Liver (tissue), 8 donors: ENCODE measurements at regions not wholly inside any gene's neighbourhood (a gene's known extent, or its start where the extent isn't known, plus 50 kb on each side); places are given as distances from the start of the nearest gene placed in this dataset.

Experiments used
- DNase-seq: peaks from one replicate; pipeline ENCODE4 v3.0.0-alpha.2; 2017; ENCODE audit warnings: low spot score
- H3K27ac ChIP-seq, 2 donors: one replicate each; pipeline ENCODE4 v1.7.0; 2013; ENCODE audit warnings: inconsistent platforms in 2 of 2, low read length in 2 of 2, control low read depth in 1 of 2, low read depth in 1 of 2, mild to moderate bottlenecking in 1 of 2
- H3K27me3 ChIP-seq, 4 donors: one replicate each; pipeline versions ENCODE4 v1.6.1 to v1.7.0; 2013; ENCODE audit warnings: low read length in 3 of 4, inconsistent platforms in 1 of 4, mild to moderate bottlenecking in 1 of 4, moderate library complexity in 1 of 4; ENCODE audit not compliant: control insufficient read depth in 4 of 4, insufficient read depth in 4 of 4
- H3K36me3 ChIP-seq, 4 donors: one replicate each; pipeline versions ENCODE4 v1.6.1 to v1.7.0; 2013; ENCODE audit warnings: low read length in 3 of 4, mild to moderate bottlenecking in 3 of 4, low read depth in 1 of 4, moderate library complexity in 1 of 4; ENCODE audit not compliant: control insufficient read depth in 4 of 4, insufficient read depth in 3 of 4
- H3K4me1 ChIP-seq, 4 donors: one replicate each; pipeline versions ENCODE4 v1.6.1 to v1.7.0; 2013; ENCODE audit warnings: low read length in 3 of 4, mild to moderate bottlenecking in 3 of 4, moderate library complexity in 1 of 4; ENCODE audit not compliant: control insufficient read depth in 4 of 4, insufficient read depth in 4 of 4
- H3K4me3 ChIP-seq, 3 donors: one replicate each; pipeline versions ENCODE4 v1.6.1 to v1.7.0; 2013; ENCODE audit warnings: low read length in 3 of 3, control low read depth in 1 of 3, low read depth in 1 of 3, mild to moderate bottlenecking in 1 of 3
- H3K9ac ChIP-seq, 2 donors: one replicate each; pipeline ENCODE4 v1.7.0; 2013; ENCODE audit warnings: low read length in 2 of 2, mild to moderate bottlenecking in 2 of 2, moderate library complexity in 2 of 2, control low read depth in 1 of 2, low read depth in 1 of 2
- H3K9me3 ChIP-seq, 4 donors: one replicate each; pipeline versions ENCODE4 v1.6.1 to v1.7.0; 2013; ENCODE audit warnings: low read length in 3 of 4; ENCODE audit not compliant: control insufficient read depth in 4 of 4
- EGR1 ChIP-seq, 2 donors: IDR thresholded peaks; 2 replicates each; pipeline ENCODE4 v1.6.1; 2016 to 2018; ENCODE audit warnings: antibody characterized with exemption in 2 of 2, low read depth in 2 of 2
- FOXA1 ChIP-seq: IDR thresholded peaks from 2 replicates; pipeline ENCODE4 v1.6.1; 2016; ENCODE audit warnings: antibody characterized with exemption
- FOXA2 ChIP-seq: IDR thresholded peaks from 2 replicates; pipeline ENCODE4 v1.6.1; 2016; ENCODE audit warnings: antibody characterized with exemption
- GABPA ChIP-seq, 2 donors: IDR thresholded peaks in 1 of 2; conservative IDR thresholded peaks in 1 of 2; 2 replicates each; pipeline ENCODE4 v1.6.1; 2016; ENCODE audit warnings: antibody characterized with exemption in 2 of 2, mild to moderate bottlenecking in 1 of 2, moderate library complexity in 1 of 2
- HNF4A ChIP-seq, 2 donors: conservative IDR thresholded peaks; 2 replicates each; pipeline ENCODE4 v1.6.1; 2016; ENCODE audit warnings: antibody characterized with exemption in 2 of 2, mild to moderate bottlenecking in 2 of 2
- HNF4G ChIP-seq: IDR thresholded peaks from 2 replicates; pipeline ENCODE4 v1.6.1; 2016; ENCODE audit warnings: antibody characterized with exemption
- JUND ChIP-seq, 2 donors: IDR thresholded peaks; 2 replicates each; pipeline ENCODE4 v1.6.1; 2016; ENCODE audit warnings: antibody characterized with exemption in 2 of 2
- NR2F2 ChIP-seq: IDR thresholded peaks from 2 replicates; pipeline ENCODE4 v1.6.1; 2016; ENCODE audit warnings: antibody characterized with exemption
- RAD21 ChIP-seq, 2 donors: IDR thresholded peaks; 2 replicates each; pipeline ENCODE4 v1.6.1; 2016; ENCODE audit warnings: antibody characterized with exemption in 2 of 2, mild to moderate bottlenecking in 2 of 2
- RXRA ChIP-seq, 2 donors: IDR thresholded peaks; 2 replicates each; pipeline ENCODE4 v1.6.1; 2017 to 2018; ENCODE audit warnings: antibody characterized with exemption in 2 of 2, mild to moderate bottlenecking in 1 of 2
- SP1 ChIP-seq: IDR thresholded peaks from 2 replicates; pipeline ENCODE4 v1.6.1; 2018; ENCODE audit warnings: antibody characterized with exemption, mild to moderate bottlenecking
- TAF1 ChIP-seq: conservative IDR thresholded peaks from 2 replicates; pipeline ENCODE4 v1.6.1; 2016; ENCODE audit warnings: antibody characterized with exemption, mild to moderate bottlenecking
- YY1 ChIP-seq: IDR thresholded peaks from 2 replicates; pipeline ENCODE4 v1.6.1; 2016; ENCODE audit warnings: antibody characterized with exemption, mild to moderate bottlenecking
- WGBS: extraction: QIAGEN DNeasy Blood & Tissue Kit; methylation state at CpG from one replicate; pipeline ENCODE4 v1.1.7; 2013; 5-methylcytosine and 5-hydroxymethylcytosine counted together
- TF ChIP-seq, protein P1 (sequence below): IDR thresholded peaks from 2 replicates; pipeline ENCODE4 v1.6.1; 2016; ENCODE audit warnings: antibody characterized with exemption, mild to moderate bottlenecking
- TF ChIP-seq, protein P2 (sequence below): IDR thresholded peaks from 2 replicates; pipeline ENCODE4 v1.6.1; 2016; ENCODE audit warnings: antibody characterized with exemption
- TF ChIP-seq, protein P3 (sequence below): IDR thresholded peaks from 2 replicates; pipeline ENCODE4 v1.6.1; 2016; ENCODE audit warnings: antibody characterized with exemption
- TF ChIP-seq, protein P4 (sequence below): fragments of 150-350 bp; IDR thresholded peaks from 2 replicates; pipeline ENCODE4 v1.5.1; 2017; ENCODE audit warnings: improper control_type of control experiment, low read depth, low read length; ENCODE audit not compliant: missing input control
- TF ChIP-seq, protein P5 (sequence below): IDR thresholded peaks from 2 replicates; pipeline ENCODE4 v1.6.1; 2016; ENCODE audit warnings: antibody characterized with exemption
- donor health status: healthy.
- donor health status: healthy.
- donor health status: healthy.
- donor health status: healthy.
- donor health status: healthy.

DNA sequence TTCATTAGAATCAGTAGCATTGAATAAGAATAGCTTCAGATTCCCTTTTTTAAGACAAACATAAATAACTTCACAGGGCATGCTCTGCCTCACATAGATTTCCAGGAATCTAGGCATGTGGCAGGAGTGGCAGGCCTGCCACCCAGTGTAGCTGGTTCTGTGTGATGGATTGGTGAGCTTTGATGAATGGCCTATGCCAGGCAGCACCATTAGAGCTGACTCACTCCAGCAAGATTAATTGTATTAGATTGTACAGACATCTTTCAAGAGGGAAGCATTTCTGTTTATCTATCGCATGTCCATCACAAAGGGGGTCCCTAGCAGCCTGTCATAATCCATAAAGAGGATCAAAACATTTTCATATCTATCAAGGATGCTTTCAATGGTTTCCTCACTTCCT, 71.9 kb downstream of the NAA11 start:
- DNase-seq: no peak
- 79% methylated on average over 1 of the region's 1 CpG for WGBS
- H3K9me3 ChIP-seq: no peaks in the 10 kb centered on the region

DNA sequence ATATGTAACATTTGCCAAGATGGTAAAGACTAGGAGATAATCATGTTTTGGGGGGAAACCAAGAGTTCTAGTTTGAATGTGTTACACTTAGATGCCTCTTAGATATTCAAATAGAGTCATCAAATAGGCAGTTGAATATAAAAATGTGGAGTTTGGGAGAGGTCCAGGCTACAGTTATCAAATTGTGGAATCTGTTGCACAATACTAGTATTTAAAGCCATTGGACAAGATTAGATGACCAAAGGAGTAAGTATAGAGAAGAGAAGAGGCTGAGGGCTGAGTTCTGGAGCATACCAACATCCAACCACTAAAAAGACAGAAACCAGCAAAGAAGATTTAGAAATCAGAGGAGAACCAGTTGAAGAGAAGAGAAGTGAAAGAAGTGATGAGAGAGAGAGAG, 72.7 kb downstream of the NAA11 start:
- no peaks in the 10 kb centered on the region for H3K27me3 ChIP-seq
- H3K9ac ChIP-seq: no peak overlapping the region
- no peak overlapping the region for H3K4me3 ChIP-seq
- no peak for DNase-seq
- H3K9me3 ChIP-seq: no peaks in the 10 kb centered on the region
- H3K27ac ChIP-seq: no peak overlapping the region
- no peaks in the 10 kb centered on the region for H3K4me1 ChIP-seq
- H3K36me3 ChIP-seq: no peaks in the 10 kb centered on the region
- no peak for TF ChIP-seq GABPA (IDR thresholded peaks at IDR 0.05 in 1 of 2, conservative IDR thresholded peaks at IDR 0.05 in 1 of 2)
- TF ChIP-seq RAD21 (IDR thresholded peaks at IDR 0.05): no peak
- no peak for TF ChIP-seq YY1
- no peak for TF ChIP-seq FOXA1
- TF ChIP-seq, protein P1, sequence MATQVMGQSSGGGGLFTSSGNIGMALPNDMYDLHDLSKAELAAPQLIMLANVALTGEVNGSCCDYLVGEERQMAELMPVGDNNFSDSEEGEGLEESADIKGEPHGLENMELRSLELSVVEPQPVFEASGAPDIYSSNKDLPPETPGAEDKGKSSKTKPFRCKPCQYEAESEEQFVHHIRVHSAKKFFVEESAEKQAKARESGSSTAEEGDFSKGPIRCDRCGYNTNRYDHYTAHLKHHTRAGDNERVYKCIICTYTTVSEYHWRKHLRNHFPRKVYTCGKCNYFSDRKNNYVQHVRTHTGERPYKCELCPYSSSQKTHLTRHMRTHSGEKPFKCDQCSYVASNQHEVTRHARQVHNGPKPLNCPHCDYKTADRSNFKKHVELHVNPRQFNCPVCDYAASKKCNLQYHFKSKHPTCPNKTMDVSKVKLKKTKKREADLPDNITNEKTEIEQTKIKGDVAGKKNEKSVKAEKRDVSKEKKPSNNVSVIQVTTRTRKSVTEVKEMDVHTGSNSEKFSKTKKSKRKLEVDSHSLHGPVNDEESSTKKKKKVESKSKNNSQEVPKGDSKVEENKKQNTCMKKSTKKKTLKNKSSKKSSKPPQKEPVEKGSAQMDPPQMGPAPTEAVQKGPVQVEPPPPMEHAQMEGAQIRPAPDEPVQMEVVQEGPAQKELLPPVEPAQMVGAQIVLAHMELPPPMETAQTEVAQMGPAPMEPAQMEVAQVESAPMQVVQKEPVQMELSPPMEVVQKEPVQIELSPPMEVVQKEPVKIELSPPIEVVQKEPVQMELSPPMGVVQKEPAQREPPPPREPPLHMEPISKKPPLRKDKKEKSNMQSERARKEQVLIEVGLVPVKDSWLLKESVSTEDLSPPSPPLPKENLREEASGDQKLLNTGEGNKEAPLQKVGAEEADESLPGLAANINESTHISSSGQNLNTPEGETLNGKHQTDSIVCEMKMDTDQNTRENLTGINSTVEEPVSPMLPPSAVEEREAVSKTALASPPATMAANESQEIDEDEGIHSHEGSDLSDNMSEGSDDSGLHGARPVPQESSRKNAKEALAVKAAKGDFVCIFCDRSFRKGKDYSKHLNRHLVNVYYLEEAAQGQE: no peak
- no peak for TF ChIP-seq NR2F2
- no peak for TF ChIP-seq EGR1 (IDR thresholded peaks at IDR 0.05; ENCODE audit: low read depth in 2 of 2)
- no peak for TF ChIP-seq TAF1
- TF ChIP-seq, protein P2, sequence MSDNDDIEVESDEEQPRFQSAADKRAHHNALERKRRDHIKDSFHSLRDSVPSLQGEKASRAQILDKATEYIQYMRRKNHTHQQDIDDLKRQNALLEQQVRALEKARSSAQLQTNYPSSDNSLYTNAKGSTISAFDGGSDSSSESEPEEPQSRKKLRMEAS: no peak
- no peak for TF ChIP-seq HNF4G
- TF ChIP-seq, protein P3, sequence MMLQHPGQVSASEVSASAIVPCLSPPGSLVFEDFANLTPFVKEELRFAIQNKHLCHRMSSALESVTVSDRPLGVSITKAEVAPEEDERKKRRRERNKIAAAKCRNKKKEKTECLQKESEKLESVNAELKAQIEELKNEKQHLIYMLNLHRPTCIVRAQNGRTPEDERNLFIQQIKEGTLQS: no peak
- TF ChIP-seq RXRA (IDR thresholded peaks at IDR 0.05): no peak
- TF ChIP-seq JUND (IDR thresholded peaks at IDR 0.05): no peak
- TF ChIP-seq, protein P4, sequence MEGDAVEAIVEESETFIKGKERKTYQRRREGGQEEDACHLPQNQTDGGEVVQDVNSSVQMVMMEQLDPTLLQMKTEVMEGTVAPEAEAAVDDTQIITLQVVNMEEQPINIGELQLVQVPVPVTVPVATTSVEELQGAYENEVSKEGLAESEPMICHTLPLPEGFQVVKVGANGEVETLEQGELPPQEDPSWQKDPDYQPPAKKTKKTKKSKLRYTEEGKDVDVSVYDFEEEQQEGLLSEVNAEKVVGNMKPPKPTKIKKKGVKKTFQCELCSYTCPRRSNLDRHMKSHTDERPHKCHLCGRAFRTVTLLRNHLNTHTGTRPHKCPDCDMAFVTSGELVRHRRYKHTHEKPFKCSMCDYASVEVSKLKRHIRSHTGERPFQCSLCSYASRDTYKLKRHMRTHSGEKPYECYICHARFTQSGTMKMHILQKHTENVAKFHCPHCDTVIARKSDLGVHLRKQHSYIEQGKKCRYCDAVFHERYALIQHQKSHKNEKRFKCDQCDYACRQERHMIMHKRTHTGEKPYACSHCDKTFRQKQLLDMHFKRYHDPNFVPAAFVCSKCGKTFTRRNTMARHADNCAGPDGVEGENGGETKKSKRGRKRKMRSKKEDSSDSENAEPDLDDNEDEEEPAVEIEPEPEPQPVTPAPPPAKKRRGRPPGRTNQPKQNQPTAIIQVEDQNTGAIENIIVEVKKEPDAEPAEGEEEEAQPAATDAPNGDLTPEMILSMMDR: no peak
- TF ChIP-seq SP1: no peak

More for the DNA sequence above, 71.9 kb downstream of the NAA11 start:
- no peak for TF ChIP-seq GABPA (IDR thresholded peaks at IDR 0.05 in 1 of 2, conservative IDR thresholded peaks at IDR 0.05 in 1 of 2)
- TF ChIP-seq, protein P2: no peak
- TF ChIP-seq FOXA2: no peak
- no peak for TF ChIP-seq NR2F2
- TF ChIP-seq JUND (IDR thresholded peaks at IDR 0.05): no peak
- TF ChIP-seq, protein P4: no peak
- TF ChIP-seq FOXA1: no peak
- no peak for TF ChIP-seq YY1
- TF ChIP-seq SP1: no peak
- TF ChIP-seq HNF4G: no peak
- TF ChIP-seq HNF4A (conservative IDR thresholded peaks at IDR 0.05): no peak
- TF ChIP-seq TAF1: no peak
- TF ChIP-seq, protein P3: no peak
- no peak for TF ChIP-seq EGR1 (IDR thresholded peaks at IDR 0.05; ENCODE audit: low read depth in 2 of 2)
- no peak for TF ChIP-seq RAD21 (IDR thresholded peaks at IDR 0.05)
- TF ChIP-seq, protein P5, sequence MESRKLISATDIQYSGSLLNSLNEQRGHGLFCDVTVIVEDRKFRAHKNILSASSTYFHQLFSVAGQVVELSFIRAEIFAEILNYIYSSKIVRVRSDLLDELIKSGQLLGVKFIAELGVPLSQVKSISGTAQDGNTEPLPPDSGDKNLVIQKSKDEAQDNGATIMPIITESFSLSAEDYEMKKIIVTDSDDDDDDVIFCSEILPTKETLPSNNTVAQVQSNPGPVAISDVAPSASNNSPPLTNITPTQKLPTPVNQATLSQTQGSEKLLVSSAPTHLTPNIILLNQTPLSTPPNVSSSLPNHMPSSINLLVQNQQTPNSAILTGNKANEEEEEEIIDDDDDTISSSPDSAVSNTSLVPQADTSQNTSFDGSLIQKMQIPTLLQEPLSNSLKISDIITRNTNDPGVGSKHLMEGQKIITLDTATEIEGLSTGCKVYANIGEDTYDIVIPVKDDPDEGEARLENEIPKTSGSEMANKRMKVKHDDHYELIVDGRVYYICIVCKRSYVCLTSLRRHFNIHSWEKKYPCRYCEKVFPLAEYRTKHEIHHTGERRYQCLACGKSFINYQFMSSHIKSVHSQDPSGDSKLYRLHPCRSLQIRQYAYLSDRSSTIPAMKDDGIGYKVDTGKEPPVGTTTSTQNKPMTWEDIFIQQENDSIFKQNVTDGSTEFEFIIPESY: no peak
- H3K4me1 ChIP-seq: no peaks in the 10 kb centered on the region
- H3K27ac ChIP-seq: no peak overlapping the region
- H3K27me3 ChIP-seq: no peaks in the 10 kb centered on the region
- no peak overlapping the region for H3K9ac ChIP-seq
- H3K36me3 ChIP-seq: no peaks in the 10 kb centered on the region
- no peak overlapping the region for H3K4me3 ChIP-seq
